NCI-H2196 (cell line): ENCODE measurements at regions not wholly inside any gene's neighbourhood (a gene's known extent, or its start where the extent isn't known, plus 50 kb on each side); places are given as distances from the start of the nearest gene placed in this dataset.
"Not testable (repeated sequence)": the region's sequence is repeated elsewhere in the genome, so short reads cannot be mapped to it uniquely, and the experiment has no call there.

ENCODE experiments used
- DNase-seq: peaks from one replicate; lab custom pipeline; 2025; ENCODE audit not compliant: unreplicated experiment; lab: John Stamatoyannopoulos, UW

DNA sequence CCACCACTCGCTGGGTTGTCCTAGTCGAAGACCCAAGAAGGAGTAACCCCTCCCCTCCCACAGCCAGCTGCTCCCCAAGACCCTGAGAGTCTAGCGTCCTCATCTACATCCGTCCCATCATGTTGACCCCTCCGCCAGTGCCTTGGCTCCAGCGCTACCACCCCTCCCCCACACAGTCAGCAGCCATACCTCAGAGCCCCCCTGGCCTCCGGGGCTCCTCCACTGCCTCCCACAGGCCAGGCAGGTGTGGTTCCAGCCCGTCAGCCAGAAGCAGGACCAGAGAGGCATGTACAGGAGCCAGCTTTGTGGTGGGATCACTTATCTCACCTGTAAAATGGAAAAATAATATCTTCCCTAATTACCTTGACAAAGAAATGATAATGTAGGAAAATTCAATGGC lies 51.5 kb upstream of the PHF21B start:
- DNase-seq = no peak

DNA sequence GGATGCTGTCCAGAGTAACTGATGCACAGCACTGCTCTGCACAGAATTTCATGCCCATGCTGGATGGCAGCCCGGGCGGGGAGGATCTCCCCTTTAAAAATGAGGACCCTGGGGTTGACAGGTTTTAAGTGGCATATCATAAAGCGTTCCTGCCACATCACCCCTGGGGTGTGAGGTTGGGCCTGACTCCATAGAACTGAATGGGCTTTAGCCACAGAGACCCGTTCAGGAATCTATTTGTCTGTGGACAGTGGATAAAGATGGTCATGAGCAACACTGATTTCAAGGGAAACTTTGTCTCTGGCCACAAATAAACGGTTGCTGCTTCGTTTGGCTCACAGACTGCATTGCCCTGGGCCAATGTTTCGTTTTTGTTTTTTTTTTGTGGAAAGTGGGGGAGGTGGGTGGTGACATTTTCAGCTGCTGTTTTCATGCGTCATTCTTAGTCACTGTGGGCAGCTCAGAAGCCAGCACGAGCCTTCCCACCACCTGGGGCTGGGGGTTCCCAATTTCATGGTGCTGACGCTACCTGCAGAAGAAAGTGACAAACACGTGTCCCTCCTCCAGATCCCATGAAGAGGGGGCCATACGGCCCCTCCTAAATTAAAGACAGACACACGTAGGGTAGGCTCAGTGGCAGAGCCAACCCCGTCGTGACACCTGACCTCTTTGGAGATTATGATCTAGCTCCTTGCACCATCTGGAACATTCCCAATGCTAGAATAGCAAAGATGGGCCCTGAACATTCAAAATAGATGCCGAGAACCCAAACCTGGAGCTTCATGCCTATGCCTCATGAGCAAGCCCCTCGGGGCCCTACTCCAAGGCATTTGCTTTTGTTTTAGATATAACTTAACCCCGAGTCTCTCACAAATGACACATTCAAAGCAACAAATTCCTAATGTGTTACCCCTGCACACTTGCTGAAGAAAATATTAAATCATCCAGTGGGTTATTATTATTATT lies 54.8 kb upstream of the PHF21B start:
- no peak for DNase-seq

DNA sequence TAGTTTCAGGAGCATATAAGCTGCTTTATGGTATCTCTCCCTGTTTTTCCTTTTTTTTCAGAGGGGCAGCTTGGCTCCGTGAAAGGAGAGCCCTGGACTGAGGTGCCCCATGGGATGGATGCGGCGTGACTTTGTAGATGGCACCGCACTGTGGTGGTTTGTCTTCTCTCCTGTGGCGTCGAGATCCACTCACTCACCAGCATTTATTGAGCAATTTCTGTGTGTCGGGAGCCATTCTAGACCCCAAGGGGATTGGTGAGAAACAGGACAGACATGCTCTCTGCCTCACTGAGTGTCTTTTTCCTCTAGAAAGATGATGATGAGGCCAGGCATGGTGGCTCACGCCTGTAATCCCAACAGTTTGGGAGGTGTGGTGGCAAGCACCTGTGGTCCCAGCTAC lies 55.9 kb upstream of the PHF21B start:
- DNase-seq = no peak

DNA sequence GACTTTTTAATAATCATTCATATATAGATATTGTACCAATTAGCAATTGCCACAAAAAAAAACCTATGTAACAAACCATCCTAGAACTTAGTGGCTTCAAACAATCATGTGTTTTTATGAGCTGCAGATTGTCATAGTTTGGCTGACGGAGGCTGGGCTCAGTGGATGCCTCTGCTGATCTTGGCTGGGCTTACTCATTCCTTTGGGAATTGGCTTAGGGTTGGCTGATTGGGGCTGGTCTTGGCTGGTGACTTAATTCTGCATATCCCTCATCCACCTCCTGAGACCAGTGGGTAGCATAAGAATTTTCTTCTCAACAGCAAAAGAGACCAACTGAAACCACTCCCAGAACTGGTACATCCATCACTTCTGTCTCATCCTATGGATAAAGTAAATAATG lies 57.9 kb upstream of the PHF21B start:
- DNase-seq = no peak

DNA sequence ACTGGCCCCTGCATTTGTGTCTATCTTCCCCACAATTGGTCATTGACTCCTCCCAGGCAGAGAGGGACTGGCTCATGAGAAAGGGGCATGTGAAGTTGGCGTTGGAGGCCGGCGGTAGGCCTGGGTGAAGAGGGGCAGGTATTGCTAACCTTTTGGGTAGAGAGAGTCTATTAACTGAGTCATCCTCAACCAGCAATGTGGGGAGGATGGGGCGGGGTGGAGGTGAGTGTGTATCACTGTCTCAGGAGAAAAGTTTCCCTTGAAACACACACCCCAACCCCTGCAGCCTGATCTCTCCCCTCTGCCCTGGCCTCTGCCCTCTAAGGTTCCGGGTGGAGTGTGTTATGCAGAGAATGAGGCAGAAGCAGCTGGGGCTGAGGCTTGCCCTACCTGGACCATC lies 60.1 kb upstream of the PHF21B start:
- DNase-seq = no peak

DNA sequence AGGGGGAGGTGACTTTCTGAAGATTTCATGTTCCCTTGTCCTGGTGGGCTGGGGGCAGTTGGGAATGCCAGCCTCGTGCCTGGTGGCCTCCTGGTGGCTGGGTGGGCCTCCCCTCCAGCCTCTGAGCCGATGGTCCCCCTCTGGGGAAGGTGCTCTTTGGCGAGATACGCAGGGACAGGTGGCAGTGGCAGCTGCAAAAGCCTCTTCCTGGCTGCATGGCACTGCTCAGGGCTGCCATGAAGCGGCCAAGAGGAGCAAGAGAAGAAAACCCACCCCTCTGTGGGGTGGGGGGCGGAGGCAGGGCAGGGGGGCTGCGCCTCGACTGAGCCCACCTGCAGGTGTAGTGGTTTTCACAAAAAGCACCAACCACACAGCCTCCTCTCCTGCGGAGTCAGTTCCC lies 61.8 kb upstream of the PHF21B start:
- no peak for DNase-seq

DNA sequence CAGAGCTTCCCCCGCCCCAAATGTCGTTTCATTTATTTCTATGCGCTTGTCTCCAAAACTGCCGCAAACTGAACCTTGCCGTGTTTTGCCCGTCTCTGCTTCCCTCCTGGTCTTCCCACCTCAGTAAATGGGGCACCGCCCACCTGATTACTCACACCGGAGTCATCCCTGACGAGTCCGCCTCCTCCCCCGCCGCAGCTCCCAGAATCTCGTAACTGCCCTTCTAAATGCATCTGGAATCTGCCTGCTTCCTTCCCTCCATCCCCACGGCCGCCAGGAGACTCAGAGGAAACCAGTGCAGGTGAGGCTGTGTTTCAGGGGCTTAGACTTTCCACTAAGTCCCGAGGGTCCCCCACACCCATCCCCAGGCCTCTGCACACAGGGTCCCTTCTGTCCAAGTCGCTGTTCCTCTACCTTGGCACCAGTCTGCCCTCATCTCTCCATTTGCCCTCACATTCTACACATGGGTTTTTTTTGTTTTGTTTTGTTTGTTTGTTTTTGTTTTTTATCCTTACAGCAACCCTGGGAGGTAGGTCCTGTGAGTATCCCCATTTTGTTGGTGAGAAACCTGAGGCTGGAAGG lies 62.6 kb upstream of the PHF21B start:
- DNase-seq = no peak

DNA sequence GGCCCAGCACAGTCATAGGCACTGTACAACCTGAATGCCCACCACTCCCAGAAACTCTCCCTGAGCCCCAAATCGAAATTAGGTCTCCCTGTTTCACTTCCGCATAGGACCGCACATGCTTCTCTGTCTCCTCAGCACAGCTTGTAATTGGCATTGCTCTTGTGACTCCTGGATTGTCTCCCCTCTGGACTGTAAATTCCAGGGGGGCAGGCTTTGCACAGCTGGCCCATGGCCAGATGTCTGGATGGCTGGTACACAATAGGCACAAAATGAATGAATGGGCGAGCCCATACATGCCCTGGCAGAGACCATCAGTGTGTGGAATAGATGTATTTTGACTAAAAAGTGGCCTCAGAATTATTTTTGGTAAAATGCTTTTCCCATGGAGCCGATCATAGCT lies 63.3 kb upstream of the PHF21B start:
- DNase-seq = no peak

DNA sequence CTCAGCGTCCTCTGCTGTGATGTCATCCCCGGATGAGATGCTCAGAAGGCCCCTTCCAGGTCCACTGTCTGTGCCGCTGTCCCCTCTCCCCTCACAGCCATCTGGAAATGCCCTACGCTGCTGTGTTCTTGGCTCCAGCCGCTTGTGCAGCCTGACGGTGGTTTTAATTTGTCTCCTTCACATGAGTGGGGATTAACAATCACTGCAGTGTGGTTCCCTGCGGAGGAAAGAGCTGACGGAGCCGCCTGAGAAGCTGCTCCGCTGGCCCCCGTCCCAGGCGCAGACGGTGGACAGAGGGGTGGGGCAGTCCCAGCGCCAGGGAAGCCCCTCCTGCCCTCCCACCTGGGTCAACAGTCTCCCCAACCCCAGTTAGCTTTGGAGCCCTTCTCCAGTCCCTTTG lies 67.5 kb upstream of the PHF21B start:
- no peak for DNase-seq

DNA sequence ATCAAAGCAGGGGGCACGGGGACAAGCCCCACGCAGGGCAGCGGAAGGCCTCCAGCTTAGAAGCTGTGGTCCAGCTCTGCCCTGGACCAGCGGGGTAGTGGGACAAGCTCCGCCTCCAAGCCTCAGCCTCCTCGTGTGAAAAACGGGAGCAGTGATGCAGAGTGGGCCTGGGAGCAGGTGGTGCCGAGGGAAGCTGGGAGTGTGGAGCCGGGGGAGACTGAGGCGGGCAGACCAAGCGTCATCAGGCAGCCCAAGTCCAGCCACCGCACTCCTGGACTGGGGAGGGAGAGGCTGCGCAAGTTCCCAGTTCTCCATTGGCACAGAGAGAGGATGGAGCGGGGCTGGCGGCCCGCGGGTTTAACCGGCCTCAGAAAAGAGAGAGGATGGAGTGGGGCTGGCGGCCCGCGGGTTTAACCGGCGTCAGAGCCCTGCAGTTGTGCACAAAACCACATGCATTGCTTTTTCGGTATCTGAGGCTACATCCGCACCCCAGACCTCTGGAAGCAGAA lies 68.1 kb upstream of the PHF21B start:
- DNase-seq = no peak

DNA sequence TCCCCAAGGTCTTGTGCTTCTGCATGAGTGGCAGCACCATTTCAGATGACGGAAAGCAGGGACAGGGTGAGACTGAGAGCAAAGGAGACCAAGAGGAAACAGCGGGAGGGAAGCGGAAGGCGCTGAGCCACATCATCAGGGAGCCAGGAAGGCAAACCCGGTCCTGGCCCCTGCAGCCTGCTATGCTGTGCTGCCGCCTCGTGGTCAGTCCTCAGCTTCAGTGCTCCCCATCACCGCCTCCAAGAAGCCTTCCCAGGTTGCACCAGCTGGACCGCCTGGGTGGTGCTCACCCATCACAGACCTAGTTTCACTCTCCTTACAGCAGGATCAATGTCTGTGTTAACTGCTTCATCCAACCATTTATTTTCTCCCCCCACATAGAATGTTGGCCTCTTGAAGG lies 73.0 kb upstream of the PHF21B start:
- no peak for DNase-seq

DNA sequence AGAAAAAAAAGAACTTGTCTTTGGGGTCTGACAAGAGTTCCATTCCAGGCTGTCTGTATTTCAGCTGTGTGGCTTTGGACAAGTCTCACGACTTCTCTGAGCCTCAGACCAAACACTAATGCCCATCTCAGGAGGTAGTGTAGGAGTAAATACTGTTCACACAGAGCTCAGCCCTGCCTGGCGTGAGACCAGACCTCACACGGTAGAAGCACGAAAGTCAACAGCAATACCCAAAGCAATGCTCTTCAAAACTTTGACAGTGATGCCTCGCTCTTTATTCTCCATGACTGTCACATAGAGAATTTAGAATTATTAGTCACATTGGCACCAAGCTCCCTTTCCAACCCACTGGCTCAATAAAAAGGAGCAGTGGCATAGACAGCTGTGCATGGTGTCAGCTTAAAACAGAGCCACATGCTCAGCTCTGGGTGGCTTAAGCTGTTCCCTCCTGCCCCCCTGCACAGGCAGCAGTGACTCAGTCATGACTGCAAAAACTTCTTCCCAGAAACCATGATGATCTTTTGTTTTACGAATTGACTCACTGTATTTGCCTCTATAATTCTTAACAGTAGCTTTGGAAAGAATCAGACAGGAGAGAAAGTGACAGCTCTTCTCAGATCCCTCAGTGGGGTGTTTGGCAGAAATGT lies 74.0 kb upstream of the PHF21B start:
- no peak for DNase-seq

DNA sequence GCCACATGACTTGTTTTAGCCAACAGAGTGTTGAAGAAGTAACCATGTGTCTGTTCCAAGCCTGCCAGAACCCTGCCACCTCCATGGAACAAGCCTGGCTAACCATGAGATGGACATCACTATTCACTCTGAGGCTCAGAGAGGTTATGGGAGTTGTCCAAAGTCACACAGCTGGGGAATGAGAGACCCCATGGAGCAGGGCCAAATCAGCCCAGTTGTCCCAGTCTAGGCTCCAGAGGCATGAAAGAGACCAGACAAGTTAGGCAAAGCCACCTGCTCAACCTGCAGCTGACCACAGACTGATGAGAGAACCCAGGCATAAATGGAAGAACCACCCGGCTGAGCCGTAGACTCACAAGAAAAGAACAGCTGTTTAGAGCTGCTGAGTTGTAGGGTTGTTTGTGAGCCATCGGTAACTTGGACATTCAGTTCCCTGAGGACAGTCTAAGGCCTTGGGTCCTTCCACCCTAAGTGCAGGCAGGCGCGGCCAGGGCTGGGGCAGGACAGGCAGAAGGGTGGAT lies 74.7 kb upstream of the PHF21B start:
- DNase-seq = no peak

DNA sequence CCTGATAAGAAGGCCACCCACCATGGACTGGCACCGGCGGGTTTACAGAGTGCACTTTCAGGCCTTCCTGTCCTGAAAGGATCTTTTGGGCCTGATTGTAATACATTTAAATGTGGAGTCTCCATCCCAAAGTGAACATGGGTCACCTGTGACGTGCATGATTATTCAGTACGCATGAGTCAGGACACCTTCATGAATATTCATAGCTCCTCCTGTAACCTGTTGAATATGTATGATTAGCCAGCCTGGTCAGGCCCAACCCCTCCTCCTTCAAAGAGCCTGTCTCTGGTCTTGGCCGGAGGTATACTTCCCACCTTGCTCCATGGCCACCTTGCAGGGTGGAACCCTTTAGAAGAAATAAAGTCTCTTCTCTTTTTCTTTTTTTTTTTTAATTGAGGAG lies 75.9 kb upstream of the NUP50 start:
- DNase-seq = no peak

DNA sequence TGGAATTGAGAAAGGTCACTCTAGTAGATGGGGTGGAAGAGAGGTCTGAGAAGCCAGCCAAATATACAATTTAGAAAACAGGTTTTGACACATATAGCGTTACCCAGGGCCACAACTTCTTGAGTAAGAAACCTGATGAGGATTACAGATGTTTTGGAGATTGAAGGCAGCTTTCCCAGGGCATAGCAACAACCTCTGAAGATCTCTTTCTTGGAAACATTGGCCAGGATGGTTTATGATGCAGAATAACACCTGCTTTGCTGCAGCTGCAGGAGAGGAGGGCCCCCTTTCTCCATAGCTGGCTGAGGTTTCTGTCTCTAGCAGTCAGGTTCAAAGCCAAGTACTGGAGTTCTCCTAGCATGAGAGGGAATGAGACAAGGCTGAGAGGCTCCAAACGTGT lies 75.1 kb upstream of the NUP50 start:
- DNase-seq = no peak

DNA sequence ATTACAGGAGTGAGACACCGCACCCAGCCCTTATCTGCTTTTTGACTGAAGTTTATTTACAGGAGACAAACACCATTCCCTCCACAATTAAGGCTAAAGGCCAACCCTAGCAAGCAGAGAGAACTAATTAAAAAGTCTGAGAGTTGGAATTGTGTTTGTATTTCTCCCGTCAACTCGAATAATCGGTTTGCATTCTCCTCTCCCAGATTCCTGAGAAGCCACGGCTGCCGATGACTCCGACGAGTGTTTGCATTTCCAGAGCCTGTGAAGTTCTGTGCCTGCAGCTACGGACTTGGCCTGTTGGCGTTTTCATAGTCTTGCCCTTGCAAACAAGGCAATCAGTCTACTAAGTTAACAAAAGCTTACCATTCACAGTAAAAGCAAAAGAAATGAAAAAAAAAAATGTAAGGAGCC lies 73.2 kb upstream of the NUP50 start:
- DNase-seq = no peak

DNA sequence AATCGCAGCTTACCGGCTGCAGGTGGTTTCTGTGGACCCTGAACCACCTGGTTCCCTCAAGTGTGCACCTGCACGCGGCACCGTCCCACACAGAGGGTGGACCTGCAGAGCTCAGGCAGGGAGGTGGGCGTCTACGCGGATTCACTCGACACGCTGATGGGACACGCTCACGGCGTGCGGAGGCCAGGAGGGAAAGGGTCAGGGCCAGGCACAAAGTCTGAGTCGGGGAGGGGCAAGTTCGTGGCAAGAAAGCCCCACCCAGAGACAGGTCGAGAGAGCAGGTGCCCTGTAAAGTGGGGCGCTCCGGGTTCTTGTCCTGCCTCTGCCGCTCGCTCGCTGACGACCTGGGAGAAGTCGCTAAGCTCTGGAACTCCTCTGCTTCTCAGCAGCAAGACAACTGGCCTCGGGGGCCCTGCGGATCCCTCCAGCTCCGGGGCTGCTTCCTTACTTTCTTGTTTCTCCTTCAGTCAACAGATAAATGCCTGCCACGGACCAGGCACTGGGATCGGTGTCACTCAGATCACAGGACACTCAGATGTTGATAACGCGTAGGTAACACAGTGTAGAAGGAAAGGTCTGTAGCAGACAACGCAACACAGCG lies 72.4 kb upstream of the NUP50 start:
- no peak for DNase-seq

DNA sequence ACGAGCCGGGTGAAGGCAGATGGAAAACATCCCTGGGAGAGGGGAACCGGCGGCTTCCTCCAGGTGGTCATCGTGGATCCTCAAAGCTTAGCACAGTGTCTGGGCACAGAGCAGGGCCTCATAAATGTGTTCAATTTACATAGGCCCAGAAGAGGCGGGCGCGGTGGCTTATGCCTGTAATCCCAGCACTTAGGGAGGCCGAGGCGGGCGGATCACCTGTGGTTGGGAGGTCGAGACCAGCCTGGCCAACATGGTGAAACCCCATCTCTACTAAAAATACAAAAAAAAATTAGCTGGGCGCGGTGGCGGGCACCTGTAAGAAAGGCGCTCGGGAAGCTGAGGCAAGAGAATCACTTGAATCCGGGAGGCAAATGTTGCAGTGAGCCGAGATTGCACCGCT lies 71.8 kb upstream of the NUP50 start:
- not testable (repeated sequence) for DNase-seq

DNA sequence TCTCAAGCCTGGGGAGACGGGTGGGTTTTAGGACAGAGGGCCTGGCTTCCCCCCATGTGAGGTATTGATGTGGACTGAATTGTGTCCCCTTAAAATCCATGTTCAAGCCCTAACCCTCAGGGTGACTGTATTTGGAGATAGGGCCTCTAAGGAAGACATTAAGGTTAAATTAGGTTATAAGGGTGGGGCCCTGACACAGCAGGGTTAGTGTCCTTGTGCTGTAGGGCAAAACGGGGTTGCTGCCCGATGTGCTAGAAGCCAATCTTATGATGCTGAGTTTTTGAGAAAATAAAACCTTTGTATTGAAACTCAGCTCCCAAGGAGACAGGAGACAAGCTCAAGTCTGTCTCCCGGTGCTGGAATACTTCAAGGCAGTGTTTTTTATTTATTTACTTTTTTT lies 71.1 kb upstream of the NUP50 start:
- no peak for DNase-seq

DNA sequence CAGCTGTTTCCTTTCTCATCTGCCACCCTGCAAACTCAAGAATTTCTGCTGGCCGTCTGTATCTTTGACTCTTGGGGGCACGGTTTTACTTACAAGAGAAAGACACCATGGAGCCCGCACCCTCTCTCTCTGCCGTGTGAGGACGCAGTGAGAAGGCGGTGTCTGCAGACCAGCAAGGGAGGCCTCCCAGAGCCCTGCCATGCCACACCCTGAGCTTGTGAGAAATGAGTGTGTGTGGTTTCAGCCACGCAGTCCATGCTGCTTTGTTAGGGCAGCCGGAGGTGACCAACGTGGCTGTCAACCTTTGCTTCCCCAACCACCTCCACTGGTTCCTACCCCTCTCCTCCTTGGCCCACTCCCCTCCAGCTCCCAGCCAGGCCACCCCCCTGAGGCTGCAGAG lies 70.1 kb upstream of the NUP50 start:
- DNase-seq = no peak

DNA sequence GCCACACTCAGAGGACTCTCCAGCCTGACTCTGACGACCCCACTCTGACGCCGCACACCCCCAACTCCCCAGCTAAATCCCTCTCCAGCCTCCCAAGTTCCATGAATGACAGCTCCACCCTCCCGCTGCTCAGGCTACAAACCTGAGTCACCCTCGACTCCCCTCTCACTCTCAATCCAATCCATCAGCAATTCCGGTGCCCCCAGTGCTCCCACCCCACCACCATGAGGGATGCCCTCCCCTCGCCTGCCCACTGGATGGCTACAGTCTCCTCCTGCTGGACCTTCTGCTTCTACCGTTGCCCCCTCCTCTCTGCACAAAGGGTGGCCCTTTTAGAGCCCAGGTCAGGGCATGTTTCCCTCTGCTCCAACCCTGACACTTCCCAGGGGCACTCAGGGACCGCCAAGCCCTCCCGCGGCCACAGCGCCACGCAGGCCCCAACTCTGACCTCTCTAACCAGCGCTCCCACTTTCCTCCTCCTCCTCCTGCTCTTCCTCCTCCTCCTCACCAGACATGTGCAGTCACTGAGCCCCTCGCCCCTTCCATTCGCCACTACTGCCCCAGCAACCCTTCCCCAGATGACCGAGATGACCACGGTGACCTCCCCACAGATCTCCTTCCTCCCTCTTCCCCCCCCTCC lies 69.5 kb upstream of the NUP50 start:
- DNase-seq = no peak
